Putamen (tissue), 1 donor: ENCODE measurements at regions not wholly inside any gene's neighbourhood (a gene's known extent, or its start where the extent isn't known, plus 50 kb on each side); places are given as distances from the start of the nearest gene placed in this dataset.

Experiments used
- DNase-seq: peaks from one replicate; pipeline ENCODE4 v3.0.0-alpha.2; 2016; ENCODE audit warnings: low spot score

DNA sequence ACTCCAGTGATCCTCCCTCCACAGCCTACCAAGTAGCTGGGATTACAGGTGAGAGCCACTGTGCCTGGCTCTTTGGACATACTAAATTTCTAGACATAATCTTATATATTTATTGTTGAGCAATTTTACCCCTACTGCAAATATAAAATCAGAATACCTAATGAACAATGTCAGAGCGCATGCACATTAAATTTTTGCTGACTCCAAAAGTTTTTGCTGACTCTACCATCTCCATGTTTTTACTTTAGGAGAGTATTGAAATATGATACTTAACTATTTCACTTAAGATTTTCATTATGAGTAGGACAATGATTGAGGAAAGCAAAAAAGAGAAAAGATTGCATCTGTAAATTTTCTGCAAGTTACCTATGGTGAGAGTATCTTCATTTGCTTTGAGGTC is 402.3 kb downstream of the LRRC70 start:
- no peak for DNase-seq

DNA sequence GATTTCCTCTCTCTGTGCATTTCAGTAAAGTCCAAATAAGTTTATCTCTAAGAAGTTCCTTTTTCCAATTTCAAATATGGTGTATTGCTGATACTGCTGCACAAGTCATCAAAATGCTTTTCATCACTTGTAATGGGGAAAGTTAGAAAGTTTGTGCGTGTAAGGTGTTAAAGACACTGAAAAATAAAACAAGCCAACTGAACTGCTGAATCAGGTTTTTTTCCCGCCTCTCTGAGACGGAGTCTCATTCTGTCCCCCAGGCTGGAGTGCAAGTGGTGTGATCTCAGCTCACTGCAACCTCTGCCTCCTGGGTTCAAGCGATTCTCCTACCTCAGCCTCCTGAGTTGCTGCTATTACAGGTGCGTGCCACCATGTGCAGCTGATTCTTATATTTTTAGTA is 400.9 kb downstream of the LRRC70 start:
- DNase-seq = no peak

DNA sequence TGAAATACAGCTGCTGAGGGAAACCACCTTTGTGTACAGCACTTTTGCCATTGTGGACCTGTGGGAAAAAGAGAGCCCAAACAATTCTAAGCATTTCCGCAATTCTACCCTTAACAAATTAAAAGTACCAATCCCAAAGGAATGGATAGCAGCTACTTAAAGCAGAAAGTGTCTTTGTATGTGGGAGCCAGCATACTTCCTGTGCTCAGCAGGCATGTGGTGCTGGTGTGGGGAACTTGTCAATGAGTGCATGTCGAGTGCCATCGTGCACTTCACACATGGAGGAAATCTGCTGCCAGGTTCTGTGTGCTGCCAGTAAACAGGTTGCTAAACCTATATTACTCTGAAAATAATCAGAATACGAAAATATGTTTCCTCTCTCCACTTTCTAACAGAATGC is 399.0 kb downstream of the LRRC70 start:
- no peak for DNase-seq

DNA sequence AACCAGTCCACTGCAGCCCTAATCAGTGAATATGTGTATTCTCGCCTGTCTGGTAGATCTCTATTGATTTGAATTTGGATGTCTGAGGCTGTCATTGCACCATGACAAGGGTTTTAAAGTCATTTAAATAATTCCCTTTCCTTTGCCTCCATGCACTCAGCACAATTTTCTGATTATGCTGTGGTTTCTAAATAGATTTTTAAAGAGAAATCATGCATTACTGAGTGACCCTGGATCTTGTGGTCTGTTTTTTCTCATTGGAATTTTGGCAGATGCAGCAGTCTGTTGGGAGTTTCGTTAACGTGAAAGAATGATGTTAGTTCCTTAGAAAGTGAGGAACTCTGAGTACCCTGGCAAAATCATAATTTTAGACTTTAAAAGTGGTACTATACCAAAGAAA is 396.0 kb downstream of the LRRC70 start:
- no peak for DNase-seq

DNA sequence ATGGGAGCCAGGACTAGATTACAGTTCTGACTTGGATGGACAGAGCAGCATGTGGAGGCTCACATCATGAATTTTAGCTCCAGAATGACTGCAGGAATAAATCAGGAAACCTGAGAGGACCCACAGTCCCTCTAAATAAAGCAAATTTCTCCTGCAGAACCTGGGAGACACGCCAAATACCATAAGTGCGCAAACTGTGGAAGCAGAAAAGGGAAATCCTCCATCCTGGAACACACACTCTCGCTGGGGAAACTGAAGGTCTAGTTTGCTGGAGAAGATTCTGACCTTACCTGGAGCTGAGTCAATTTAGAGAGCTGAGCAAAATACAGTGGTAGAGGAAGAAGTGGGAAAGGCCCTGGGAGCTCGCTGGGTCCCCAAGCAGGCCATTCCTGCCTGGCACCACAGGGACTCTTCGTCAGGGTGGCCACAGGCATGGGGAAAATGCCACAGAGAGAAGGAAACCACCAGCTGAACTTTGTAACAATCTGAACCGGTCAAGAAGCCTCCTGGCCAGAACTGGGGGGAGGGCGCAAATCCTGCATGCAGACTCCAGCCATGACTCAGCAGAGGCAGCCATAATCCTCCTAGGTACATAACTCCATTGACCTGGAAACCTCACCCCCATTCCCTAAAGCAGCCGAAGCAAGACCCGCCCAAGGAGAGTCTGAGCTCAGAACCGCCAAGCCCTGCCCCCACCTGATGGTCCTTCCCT is 390.9 kb downstream of the LRRC70 start:
- DNase-seq = no peak

DNA sequence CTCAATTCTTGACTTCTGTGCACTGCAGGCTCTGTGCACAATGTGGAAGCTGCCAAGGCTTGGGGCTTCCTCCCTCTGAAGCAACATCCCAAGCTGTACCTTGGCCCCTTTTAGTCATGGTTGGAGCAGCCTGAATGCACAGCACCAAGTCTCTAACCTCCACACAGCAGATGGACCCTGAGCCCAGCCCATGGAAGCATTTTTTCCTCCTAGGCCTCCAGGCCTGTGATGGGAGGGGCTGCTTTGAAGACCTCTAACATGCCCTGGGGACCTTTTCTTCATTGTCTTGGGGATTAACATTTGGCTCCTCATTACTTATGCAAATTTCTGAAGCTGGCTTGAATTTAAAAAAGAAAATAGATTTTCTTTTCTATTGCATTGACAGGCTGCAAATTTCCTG is 385.8 kb downstream of the LRRC70 start:
- DNase-seq = no peak

DNA sequence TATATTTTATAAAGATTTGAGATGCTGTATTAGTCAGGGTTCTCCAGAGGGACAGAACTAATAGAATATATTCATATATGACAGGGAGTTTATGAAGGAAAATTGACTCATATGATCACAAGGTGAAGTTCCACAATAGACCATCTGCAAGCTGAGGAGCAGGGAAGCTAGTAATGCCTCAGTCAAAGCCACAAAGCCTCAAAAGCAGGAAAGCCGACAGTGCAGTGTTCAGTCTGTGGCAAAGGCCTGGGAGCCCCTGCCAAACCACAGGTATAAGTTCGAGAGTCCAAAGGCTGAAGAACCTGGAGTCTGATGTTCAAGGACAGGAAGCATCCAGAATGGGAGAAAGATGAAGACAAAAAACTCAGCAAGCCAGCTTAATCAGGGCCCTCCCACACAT is 382.2 kb downstream of the LRRC70 start:
- no peak for DNase-seq

DNA sequence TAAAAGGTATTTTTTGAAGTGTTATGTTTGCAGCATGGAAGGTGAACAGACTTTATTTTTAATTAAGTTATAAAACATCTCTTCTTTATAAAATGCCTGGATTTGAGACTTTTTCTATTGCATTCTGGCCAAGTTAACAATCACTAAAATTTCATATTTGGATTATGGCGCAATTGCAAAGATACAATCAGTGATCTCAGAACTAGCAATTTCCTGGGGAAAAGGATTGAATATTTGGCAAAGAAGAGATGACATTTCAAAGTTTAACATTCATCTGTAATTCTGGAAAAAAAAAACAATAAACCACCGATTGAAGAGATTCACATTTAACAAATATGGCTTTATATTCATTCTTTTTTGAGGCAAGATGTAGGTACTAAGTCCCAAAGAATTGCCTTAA is 378.0 kb downstream of the LRRC70 start:
- no peak for DNase-seq

DNA sequence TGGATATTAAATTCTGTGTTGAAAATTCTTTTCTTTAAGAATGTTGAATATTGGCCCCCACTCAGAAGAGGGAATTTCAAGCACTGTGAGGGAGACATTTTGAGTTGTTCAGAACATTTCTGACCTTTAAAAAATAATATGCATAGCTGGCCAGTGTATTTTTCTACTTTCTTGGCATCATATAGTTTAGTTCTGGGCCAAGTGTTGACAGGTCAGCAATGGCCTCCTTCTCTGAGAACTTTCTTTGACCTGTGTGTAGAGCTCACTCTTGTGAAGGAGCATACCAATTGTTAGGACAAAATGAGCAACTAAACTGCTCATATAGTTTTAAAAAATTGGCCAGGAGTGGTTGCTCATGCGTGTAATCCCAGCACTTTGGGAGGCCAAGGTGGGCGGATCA is 376.0 kb downstream of the LRRC70 start:
- no peak for DNase-seq

DNA sequence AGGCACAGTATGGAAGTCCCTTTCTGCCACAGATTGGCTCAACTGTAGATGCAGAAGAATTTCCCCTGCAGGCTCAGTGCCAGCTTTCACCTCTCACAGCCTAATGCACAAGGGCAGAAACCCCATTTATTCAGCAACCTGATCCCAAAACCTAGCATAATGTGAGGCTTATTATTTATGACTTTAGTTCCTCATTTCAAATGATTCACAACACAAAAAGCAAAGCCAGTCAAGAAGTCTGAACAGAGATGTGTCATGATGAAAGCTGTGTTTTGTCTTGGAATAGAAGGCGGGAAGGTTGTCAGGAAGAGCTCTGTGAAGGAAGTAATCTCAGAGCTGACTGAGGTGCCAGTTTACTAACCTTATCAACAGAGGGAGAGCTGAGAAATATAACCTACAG is 369.7 kb downstream of the LRRC70 start:
- DNase-seq = no peak

DNA sequence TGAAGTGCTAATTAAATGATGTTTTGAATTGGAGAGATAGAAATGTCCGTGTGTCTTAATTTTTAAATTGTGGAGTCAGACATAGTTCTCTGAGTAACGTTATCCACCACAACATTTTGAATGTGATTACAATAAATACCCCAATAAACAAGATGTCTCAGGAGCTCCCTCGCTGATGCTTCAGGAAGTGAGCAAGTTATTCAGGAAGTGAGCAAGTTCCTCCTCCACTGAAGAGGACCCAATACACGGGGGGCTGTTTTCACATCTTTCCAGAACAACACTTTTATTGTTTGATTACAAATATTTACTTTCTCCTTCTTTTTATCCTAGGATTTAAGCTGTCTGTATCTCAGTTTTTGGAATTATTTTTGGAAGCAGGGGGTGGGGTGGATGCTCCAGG is 363.8 kb downstream of the LRRC70 start:
- no peak for DNase-seq

DNA sequence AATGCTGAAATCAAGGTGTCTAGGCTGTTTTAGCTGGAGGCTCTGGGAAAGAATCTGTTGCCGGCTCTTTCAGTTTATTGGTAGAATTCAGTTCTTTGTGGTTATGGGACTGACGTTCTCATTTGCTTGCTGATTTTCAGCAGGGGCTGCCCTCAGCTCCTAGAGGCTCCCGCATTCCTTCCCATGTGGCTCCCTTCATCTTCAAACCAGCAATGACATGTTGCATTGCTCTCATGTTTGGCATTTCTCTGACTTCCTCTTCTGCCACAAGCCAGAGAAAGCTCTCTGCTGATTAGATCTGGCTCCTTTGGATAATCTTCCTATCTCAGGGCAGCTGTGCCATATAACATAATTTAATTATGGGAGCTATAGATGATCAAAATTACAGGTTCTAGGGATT is 360.3 kb downstream of the LRRC70 start:
- no peak for DNase-seq

DNA sequence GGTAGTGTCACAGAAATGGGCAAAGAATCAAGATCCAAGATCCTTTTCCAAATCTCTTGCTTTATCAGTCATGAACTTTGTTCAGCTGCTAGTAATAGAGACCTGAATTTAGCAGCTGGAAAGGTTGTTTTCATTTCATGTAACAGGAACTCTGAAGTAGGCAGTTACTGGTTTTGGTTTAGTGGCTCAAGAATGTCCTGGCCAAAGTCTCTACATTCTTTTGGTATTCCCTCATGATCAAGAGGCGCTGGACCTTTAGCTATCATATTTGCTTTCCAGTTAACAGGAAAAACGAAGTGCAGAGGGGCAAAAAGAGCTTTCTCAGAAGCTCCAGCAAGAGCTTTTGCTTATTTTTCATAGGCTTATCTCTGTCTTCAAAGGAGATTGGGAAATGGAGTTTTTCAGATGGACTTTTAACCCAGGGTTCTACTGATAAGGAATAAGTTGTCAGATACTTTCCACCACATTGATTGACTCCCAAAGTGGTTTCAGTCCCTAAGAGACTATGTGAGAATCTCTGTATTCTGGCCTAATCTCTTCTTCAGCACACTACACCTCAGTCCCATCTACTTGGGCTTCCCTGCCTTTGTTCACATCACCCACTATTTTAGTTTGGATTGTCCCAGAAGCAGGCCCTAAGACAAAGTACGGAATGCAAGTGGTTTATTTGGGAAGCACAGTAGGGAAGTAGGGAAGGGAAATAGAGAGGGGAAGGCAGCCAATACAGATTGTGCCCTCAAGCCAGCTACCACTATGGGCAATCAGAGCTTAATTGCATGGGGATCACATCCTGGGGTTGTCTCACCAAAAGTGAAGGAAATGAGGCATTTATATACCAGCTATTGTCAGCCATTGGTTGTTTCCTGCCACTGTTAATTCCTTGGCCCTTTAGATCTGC is 359.3 kb downstream of the LRRC70 start:
- no peak for DNase-seq

DNA sequence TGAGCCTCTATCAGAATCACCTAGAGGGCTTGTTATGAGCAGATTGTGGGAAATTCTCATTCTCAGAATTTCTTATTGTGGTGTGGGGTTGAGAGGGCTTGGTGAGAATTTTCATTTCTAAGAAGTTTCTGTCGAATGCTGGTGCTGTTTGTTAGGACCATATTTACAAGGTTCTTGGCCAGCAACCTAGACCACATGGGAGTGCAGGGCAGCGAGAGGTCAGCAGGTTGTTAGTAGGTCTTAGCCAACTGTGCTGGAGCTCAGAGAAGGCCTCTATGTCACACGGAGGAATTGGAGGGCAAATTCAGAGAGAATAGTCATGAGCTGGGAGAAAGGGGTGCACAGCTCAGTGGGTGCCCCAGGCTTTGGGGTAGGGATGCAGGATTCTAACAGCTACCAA is 357.0 kb downstream of the LRRC70 start:
- DNase-seq = no peak

DNA sequence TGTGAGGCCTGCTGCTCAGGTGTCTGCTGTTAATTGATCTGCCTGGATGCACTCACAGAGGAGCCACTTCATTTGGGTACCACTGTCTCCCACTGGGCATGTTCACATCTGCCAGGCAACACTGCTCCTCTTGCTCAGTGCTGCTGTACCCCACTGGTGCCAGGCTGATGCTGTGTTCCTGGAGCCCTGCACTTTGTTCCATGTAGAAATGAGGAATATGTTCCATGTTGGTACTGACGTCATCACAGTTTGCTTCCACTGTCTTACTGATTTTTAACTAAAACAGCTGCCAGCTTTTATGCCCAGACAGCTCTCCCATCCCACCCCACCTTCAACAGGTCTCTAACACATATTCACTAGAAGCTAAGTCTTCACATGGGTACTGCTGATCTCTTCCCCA is 355.7 kb downstream of the LRRC70 start:
- DNase-seq = no peak

DNA sequence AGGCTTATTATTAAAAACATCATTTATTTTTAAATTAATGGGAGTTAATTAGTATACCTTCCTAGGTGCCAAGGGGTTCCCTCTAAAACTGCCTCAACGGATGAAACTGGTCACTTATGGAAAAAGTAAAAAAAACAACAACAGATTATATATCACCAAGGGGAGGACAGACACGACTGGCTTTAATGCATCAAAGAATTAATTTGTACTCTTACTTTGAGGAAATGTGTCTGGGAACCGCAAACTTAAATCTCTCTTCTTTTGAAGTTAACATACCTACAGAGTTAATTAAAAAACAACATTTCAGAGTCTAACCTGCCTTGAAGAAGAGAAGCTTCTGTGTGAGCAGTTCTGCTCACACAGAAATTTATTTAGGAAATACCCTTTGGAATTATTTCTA is 354.6 kb downstream of the LRRC70 start:
- no peak for DNase-seq

DNA sequence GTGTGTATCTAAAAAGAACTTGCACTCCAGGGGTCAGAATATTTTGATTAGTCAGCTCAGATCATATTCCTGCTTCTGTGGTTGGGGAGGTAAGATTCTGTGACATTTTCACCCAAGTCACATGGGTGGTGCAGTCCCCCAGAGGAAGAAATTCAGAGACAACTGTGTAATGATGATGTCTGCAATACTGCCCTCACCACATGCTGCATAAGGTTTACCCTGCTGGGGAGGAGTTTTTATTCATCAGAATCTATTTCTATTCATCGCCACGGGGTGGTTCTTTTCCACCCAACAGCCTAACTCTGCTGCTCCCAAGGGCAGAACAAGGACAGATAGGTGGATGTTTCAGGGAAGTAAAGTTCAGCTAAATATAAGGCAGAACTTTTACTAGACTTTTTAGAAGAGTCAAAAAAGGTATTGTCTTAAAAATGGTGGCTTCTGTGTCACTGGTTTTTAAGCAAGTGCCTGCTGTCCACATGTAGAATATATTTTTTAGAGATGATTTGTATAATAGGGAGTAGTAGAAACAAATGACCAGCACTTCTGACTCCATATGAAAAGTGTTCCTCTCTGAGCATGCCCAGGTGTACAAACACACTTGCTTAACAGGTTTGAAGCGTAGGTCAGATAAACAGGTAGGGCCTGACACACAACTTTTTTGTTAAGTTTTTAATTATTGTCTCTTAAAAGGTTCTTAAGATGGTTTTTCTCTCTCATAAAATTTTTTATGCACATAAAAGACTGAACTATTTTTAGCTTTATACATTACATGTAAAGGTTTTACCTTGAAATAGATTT is 352.7 kb downstream of the LRRC70 start:
- DNase-seq = no peak

DNA sequence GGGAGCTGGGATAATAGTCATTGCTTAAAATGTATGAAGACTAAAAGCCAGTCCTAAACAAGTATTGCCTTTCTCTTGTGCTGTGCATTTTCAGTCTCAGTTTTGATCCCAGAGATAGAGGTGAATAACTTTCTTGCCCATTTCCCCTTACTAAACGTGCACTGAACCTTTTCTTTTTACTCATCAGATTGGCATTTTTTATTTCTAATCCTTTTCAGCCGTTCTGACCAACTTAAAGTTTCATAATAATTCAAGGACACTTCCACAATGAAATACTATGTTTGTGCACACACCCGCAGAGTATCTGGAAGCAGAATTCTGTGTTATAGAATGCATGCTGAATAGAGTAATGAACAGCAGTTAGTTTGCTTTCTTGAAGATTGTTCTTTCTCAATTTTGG is 343.6 kb downstream of the LRRC70 start:
- no peak for DNase-seq

DNA sequence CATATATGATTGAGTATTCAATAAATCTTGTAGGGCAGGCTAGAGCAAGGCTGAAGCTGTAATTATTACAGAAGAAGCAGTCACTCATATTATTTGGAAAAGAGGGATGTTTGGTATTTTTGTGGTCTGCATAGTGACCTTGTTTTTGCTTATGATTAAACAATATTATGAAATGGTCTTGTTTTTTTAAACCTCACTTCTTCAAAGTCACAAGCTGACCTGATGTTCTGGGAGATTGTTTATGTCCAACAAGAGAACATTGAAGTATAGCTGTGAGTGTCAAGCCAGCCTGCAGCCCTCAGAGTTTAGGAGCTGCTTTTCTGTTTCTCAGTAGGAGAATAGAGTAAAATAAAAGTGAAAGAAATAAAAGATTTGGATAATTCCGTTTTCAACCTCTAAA is 342.2 kb downstream of the LRRC70 start:
- no peak for DNase-seq

DNA sequence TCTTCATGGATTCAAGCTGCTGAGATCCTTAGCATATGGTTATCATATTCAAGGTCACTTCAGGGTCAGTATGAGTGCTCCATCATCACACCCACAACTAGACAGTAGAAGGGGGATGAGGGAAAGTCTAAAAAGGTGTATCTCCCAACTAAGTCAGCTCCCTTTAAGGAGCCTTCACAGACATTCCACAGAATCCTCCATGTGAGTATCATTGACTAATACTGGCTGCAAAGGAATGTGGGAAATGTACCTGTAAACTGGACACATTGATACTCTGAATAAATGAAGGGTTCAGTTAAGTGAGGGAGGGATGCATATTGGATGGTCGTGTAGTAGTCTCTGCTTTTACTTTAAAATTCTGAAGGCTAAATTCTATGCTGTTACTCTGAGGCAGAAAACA is 330.7 kb downstream of the LRRC70 start:
- no peak for DNase-seq

DNA sequence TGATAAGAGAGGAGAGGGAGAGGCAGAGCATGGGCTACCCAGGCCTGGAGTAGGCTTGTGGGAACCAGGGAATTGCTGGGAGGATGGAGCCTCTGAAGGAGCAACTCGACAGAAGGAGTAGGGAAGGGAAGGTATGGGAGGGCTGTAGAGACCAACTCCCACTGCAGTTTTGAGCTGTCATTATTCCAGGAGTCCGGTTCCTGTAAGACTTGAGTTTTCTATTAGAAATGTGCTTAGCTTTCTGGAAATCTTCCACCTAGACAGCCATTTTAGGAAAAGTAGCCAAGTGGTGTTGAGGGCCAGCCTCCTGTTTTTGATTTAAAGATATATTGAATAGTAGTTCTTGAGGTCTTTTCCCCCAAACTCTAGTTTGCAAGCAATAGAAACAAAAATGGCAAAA is 323.5 kb downstream of the LRRC70 start:
- DNase-seq = no peak

DNA sequence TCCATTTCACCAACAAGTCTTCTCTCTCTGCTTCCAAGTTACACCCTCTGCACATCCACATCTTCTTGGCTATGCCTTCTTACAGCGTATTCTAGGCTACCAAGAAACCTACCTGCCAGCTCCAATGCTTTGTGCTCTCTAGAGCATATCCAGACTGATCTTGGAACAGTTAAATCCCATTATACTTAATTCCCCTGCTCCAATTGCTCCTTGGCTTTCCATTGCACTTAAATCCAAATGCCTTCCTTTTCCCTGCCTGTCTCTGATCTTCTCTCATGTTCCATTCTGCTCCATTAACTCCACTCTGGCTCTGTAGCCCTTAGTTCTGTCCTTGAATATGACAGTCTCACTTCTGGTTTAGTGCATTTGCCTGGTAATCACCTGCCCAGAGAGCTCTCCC is 322.4 kb downstream of the LRRC70 start:
- DNase-seq = no peak
